Raji (cell line): ENCODE measurements at regions not wholly inside any gene's neighbourhood (a gene's known extent, or its start where the extent isn't known, plus 50 kb on each side); places are given as distances from the start of the nearest gene placed in this dataset.

Experiments
- POLR2A ChIP-seq: IDR thresholded peaks from 2 replicates; pipeline ENCODE4 v1.6.1; 2011; ENCODE audit warnings: low read depth, low read length, control low read depth; ENCODE audit not compliant: insufficient read depth

DNA sequence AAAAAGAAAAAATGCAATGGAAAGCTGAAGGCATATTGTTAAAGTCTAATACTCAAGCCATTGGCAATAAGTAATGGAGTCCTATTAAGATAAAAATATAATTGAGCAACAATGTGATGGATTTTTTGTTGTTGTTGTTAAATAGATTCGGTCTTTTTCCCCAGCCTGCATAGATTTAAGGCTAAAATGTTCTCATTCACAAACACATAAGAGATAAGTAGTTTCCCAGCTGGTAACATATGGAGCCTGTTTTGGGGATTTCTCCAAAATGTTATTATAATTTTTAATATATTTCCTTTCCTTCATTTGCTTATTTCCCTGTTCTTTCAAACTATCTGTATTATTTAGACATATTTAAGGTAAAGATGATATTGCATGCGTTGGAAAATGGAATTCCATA, 1149.1 kb upstream of the PRR20A start:
- no peak for TF ChIP-seq POLR2A

DNA sequence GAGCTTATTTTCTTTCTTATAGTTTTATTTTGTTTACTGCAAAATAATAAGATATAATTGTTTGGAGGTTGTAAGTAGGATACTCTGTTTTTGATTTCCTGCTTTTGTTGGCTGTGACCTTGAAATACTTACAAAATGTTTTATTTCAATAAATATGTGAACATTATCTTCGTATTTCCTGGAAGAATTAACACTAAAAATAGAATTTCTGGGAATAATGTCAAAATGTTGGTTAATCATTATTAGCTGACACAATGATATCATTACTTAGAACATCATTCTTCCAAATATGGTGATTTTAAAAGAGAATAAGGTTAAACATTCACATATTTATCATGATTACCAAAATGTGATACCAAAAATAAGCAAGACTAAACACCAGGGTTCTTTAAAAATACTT, 1148.6 kb upstream of the PRR20A start:
- TF ChIP-seq POLR2A = no peak

DNA sequence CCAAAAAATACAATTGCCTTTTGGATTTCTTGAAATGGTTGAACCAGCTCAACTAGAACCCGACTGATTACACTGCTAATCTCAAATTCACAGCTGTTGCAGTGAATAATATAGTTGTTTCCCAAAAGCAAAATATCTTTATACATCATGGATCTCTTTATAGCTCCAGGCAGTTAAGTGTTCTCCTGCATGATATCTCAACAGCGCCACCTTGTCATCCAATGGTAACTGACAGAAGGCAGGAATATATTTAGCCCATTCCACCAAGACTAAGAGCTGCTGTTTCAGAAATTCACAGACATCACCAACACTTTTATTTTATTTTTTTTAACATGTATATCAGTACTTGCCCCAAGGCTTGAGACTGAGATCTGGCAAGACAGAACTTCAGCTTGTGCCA, 1141.0 kb upstream of the PRR20A start:
- no peak for TF ChIP-seq POLR2A

DNA sequence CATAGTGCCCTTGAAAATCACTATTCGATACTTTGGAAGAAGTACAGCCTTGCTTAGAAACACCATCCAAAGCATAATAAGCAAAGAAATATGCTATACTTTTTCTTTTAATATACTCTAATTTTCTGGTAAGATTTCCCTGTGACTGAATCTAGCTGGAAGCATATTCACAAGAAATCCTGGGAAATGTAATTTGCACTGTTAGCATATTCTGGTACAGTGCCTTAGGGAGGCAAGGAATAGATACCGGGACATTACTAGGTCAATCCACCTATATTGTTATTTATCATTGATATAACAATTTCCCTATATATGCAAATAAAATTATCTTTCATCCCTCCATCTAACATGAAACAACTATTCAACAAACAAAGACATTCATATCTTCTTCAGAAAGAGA, 1131.3 kb upstream of the PRR20A start:
- TF ChIP-seq POLR2A = no peak

DNA sequence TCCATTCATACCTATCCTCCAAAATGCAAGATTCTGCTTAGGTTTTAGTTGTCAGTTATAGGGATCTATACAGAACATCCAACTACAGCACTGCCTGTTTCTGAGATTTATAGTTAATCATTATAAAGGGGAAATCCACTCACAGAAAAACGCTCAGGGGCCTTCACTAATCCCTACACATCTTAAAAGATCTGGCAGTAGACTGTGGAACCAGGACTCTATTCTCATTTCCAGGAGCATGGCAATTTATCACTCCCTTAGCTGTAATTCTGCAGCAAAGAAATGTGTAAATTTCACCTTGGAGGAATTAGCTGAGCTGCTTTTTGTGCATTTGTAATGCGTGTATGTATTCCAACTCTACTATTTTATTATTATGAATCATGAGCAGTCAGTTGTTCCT, 1128.1 kb upstream of the PRR20A start:
- no peak for TF ChIP-seq POLR2A

DNA sequence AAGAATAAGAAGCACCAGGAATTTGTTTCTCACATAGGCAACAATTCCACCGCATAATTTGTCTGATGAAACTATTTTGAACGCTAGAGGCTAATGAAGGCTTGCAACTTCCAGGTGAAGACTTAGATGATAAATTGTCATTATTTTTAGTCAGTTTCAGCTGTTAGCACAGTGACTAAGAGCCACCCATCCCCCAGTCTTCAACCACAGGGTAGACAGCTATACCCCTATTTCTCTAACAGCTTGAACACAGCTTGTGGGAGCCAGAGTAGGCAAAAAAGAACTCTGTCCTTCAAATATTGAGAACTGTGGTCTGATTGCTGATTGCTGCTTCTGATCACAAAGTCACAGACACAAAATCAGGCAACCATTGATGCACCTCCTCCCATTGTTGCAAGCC, 1124.8 kb upstream of the PRR20A start:
- TF ChIP-seq POLR2A = no peak

DNA sequence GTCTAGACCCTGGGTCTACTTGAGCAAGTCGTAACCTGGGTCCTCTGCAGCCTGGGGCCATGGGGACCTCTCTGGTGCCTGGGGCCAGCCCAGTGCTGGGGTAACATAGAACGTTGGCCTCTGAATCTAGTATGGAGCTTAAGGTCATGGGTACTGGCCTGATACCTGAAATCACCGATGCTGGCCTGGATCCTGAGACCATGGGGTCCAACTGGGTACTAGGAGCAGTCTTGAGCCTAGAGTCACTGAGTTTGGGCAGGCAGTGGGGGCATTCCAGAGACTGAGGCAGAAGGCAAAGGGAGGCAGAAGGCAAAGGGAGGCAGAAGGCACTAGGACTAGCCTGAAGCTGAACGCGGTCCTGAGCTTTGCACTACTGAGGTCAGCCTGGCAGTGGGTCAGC, 1121.1 kb upstream of the PRR20A start:
- TF ChIP-seq POLR2A = no peak

DNA sequence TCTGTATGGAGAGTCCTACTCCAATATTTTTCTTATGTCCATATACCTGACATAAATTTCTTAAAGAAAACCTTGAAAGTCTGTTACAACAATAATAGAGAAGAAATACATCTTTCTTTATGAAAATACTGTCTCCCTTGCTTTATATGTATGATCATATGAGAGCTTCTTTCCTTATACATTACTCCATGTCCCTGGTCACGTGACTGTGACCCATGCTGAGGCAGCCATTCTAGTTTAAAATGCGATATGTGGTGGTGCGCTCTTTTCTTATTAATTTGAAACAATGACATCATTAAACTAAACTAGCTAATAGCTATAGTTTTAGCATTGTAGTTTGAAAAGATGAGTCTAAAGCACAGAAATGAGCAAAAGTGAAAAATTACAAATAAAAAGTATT, 1120.3 kb upstream of the PRR20A start:
- no peak for TF ChIP-seq POLR2A

DNA sequence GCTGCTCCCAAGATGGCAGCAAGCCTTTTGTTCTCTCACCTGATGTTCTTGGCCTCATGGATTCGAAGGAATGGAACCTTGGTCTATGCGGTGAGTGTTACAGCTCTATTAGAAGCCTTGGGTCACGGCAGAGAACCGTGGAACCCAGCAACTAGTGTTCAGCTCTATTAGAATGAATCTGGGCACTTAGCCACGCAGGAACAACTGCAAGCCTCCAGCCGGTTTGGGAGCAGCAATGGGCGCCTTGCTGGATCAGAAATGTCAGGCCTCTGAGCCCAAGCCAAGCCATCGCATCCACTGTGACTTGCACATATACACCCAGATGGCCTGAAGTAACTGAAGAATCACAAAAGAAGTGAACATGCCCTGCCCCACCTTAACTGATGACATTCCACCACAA, 1100.7 kb upstream of the PRR20A start:
- no peak for TF ChIP-seq POLR2A

DNA sequence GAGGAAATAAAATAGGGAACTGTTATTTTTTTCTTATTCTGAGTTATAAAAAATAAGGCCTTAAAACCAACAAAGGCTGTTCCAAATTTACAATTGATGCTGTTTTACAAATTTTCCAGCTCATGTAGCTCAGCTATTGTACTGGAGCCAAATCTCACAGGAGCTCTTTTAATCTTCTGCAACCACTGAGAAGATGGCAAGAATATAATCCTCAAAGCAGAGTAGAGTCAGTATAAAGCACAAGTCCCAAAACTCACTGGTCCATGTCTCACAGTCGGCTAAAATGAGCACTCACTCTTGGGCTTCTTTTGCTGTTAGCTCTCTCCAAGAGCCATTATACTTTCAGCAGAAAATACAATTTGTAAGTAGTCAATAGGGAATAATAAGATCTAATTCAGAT, 1074.4 kb upstream of the PRR20A start:
- no peak for TF ChIP-seq POLR2A

DNA sequence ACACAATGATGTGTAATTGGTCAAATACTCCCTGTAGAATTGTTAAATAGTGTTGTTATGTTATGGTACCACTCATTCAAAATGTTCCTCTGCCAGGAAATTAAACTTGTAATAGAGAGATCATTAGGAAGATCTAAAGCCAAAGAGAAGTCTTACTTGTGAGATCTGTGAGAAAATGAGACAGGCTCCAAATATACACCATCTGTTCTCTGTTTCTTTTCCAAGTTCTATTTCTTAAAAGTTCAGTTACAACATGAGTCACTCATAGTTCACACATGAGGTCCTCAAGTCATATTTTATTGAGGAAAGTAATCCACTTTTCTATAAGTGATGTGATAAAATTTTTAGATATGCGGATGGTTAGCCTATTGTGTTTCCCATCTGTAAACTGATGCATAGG, 1038.1 kb upstream of the PRR20A start:
- TF ChIP-seq POLR2A = no peak

DNA sequence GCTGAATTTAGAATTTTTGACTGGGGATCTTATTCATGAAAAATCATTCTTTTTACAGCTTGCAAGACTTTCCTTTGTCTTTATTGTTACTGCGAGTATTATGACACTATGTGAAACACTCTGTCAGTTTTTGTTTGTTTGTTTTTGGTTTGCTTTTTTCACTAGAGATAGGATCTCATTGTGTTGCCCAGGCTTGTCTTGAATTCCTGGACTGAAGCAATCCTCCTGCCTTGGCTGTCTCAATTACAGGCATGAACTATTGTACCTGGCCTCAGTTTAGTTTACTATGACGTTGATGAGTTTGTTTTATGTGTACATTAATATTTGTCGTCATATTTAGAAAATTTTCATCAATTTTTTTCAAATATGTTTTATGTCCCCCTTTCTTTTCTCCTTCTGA, 1030.0 kb upstream of the PRR20A start:
- TF ChIP-seq POLR2A = no peak

DNA sequence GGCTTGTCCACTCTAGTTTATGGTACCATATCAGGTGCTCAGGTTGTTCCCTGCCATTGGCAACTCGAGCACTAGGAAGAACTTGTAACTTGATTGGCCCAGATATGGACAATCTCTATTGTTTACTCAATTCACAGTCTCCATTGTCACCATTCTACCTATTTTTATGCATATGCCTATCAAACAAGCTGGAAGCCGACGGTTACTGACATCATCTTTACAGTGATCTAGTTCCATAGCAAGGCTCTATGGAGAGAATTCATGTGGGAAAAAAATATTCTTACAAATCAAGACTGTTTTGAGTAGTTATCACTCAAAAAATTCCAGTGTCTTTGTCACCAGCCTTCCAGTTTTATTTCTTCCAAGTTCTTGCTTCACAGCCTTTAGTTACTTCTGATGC, 1006.2 kb upstream of the PRR20A start:
- TF ChIP-seq POLR2A = no peak

DNA sequence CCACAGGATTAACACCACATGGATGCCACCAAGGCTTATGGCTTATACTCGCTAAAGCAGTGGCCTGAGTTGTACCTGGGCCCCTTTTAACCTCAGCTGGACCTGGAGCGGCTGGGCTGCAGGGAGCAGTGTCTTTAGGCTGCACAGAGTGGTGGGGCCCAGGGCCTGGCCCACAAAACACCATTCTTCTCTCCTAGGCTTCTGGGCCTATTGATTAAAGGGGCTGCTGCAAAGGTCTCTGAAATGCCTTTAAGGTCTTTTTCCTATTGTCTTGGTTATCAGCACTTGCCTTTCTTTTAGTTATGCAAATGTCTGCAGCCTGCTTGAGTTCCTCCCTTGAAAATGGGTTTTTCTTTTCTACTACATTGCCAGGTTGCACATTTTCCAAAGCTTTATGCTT, 973.9 kb upstream of the PRR20A start:
- TF ChIP-seq POLR2A = no peak

DNA sequence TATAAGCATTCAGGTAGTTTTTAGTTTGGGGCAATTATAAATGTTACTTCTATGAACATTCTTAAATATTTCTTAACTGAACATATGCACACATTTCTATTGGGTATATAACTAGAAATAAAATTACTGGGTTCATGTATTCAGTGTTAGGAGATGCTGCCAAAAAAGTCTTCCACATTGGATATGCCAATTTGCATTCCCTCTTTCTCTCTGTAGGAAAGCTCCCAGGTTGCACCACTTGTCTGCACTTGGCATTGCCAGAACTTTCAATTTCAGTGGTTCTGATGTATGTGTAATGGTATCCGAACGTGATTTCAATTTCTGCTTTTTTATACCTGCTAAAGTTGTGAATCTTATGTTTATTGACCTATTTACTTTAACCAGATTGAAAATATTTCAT, 972.1 kb upstream of the PRR20A start:
- no peak for TF ChIP-seq POLR2A

DNA sequence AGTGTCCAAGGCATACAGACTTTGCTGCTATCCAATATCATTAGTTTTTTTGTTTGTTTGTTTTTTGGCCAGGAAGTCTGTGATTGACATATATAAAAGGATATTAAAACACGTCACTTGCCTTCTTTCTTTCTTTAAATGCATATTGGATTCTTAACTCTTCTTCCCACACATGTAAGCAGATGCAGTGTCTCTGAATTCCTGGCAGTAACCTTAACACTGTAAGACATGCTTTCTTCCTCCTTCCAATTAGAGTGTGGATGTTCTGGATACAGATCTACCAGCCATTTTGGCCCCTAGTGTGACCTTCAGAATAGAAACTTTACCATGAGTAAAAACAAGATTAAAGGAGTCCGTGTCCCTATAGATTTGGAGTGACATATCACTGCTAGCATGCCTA, 967.4 kb upstream of the PRR20A start:
- no peak for TF ChIP-seq POLR2A

DNA sequence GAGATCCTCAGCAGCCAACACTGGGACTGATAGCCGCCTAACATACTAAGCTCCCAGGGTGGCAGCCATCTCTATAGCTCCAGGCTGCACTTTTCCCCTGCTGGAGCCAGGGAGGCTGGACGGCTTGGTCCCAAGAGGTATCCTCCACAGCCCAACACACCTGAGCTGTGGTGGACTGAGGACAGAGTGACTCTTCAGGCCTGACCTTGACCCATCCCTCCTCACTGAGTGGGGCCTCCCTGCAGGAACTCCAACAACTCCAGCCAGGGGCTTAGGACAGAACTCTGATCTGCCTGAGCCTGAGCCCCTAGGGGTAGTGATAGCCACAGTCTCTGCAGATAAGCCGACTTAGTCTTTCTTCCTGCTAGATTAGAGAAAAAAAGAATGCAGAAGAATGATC, 958.1 kb upstream of the PRR20A start:
- TF ChIP-seq POLR2A = no peak

DNA sequence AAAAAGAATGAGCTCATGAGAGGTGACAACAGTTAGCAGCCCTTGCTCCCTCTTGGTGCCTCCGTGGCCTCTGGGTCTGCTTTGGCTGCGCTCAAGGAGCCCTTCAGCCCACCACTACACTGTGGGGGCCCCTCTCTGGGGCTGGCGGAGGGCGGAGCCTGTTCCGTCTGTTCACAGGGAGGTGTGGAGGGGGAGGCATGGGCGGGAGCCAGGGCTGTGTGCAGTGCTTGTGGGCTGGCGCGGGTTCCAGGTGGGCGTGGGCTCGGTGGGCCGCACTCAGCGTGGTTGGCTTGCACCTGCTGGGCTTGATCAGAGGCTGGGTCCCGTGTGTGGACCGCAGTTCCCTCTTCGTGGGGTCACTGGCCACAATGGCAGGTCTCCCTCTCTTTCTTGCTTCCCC, 953.4 kb upstream of the PRR20A start:
- no peak for TF ChIP-seq POLR2A
